ENCODE measurements at regions not wholly inside any gene's neighbourhood (a gene's known extent, or its start where the extent isn't known, plus 50 kb on each side); places are given as distances from the start of the nearest gene placed in this dataset.

- TF ChIP-seq CTCF (IDR thresholded peaks at IDR 0.05 in 8 of 11, conservative IDR thresholded peaks at IDR 0.05 in 3 of 11) (no peak), POLR2AphosphoS5 (IDR thresholded peaks at IDR 0.05) (no peak), POLR2A (IDR thresholded peaks at IDR 0.05) (no peak)
These were observed 315.2 kb upstream of the HTR2C start for GRCh38 chrX:114268643-114269042.
